Central memory CD8-positive, alpha-beta T cell (primary cell): ENCODE measurements at regions not wholly inside any gene's neighbourhood (a gene's known extent, or its start where the extent isn't known, plus 50 kb on each side); places are given as distances from the start of the nearest gene placed in this dataset.

Experiments
- ATAC-seq: fragments of 150-1000 bp; cut with Tn5 transposase; replicated peaks from 2 replicates; pipeline ENCODE4 v1.10.0; 2022; ENCODE audit warnings: mild to moderate bottlenecking, moderate FRiP score, moderate number of reproducible peaks; ENCODE audit not compliant: poor library complexity, severe bottlenecking; ENCODE audit errors: extremely low read depth
- DNase-seq, 2 donors: peaks; one replicate each; pipeline ENCODE4 v3.0.0; 2021; ENCODE audit warnings: low spot score in 2 of 2
- H3K27ac Mint-ChIP-seq: one replicate; pipeline ENCODE4 v1.8.0; 2022; ENCODE audit warnings: low read depth, mild to moderate bottlenecking, moderate library complexity, mixed read lengths
- H3K27me3 Mint-ChIP-seq: one replicate; pipeline ENCODE4 v1.8.0; 2022; ENCODE audit warnings: mixed read lengths
- H3K36me3 Mint-ChIP-seq: one replicate; pipeline ENCODE4 v1.8.0; 2022; ENCODE audit warnings: mild to moderate bottlenecking, moderate library complexity, mixed read lengths; ENCODE audit not compliant: insufficient read depth
- H3K4me1 Mint-ChIP-seq: one replicate; pipeline ENCODE4 v1.8.0; 2022; ENCODE audit warnings: mixed read lengths
- H3K4me3 Mint-ChIP-seq: one replicate; pipeline ENCODE4 v1.8.0; 2022; ENCODE audit warnings: mild to moderate bottlenecking, moderate library complexity, mixed read lengths
- H3K9me3 Mint-ChIP-seq: one replicate; pipeline ENCODE4 v1.8.0; 2022; ENCODE audit warnings: mixed read lengths

- no peaks in the 10 kb centered on the region for H3K4me1 Mint-ChIP-seq
- DNase-seq (no peak), ATAC-seq (no peak)
- H3K36me3 Mint-ChIP-seq: no peaks in the 10 kb centered on the region
- H3K27me3 Mint-ChIP-seq: no peaks in the 10 kb centered on the region
- no peak overlapping the region for H3K27ac Mint-ChIP-seq
- H3K4me3 Mint-ChIP-seq: no peak overlapping the region
- H3K9me3 Mint-ChIP-seq: peaks cover 4% of the 10 kb centered on the region
These were observed 477.1 kb upstream of the TCF4 start for GRCh38 chr18:56065086-56065485.

- Mint-ChIP-seq H3K27ac (no peak overlapping the region), H3K4me1 (no peaks in the 10 kb centered on the region), H3K4me3 (no peak overlapping the region), H3K9me3 (peaks cover 4% of the 10 kb centered on the region), H3K27me3 (no peaks in the 10 kb centered on the region), H3K36me3 (no peaks in the 10 kb centered on the region)
- DNase-seq: no peak
- no peak for ATAC-seq
These were observed 474.9 kb upstream of the TCF4 start for GRCh38 chr18:56062931-56063330.

GRCh38 chr18:56060967-56061541, 473.1 kb upstream of the TCF4 start:
- peaks cover 4% of the 10 kb centered on the region for H3K9me3 Mint-ChIP-seq
- DNase-seq: no peak
- H3K36me3 Mint-ChIP-seq: no peaks in the 10 kb centered on the region
- H3K27ac Mint-ChIP-seq: no peak overlapping the region
- H3K4me3 Mint-ChIP-seq: no peak overlapping the region
- H3K27me3 Mint-ChIP-seq: no peaks in the 10 kb centered on the region
- ATAC-seq: no peak
- no peaks in the 10 kb centered on the region for H3K4me1 Mint-ChIP-seq

GRCh38 chr18:56052202-56052601, 464.2 kb upstream of the TCF4 start:
- Mint-ChIP-seq H3K4me3 (no peak overlapping the region), H3K9me3 (peaks cover 19% of the 10 kb centered on the region), H3K4me1 (no peaks in the 10 kb centered on the region), H3K27me3 (no peaks in the 10 kb centered on the region), H3K27ac (no peak overlapping the region), H3K36me3 (no peaks in the 10 kb centered on the region)
- ATAC-seq: no peak
- DNase-seq: no peak

- H3K27ac Mint-ChIP-seq: no peak overlapping the region
- ATAC-seq (no peak), DNase-seq (no peak)
- H3K4me3 Mint-ChIP-seq: no peak overlapping the region
- H3K9me3 Mint-ChIP-seq: peaks cover 36% of the 10 kb centered on the region
- H3K27me3 Mint-ChIP-seq: no peaks in the 10 kb centered on the region
- no peaks in the 10 kb centered on the region for H3K4me1 Mint-ChIP-seq
- H3K36me3 Mint-ChIP-seq: peaks cover 2% of the 10 kb centered on the region
These were observed 456.2 kb upstream of the TCF4 start for GRCh38 chr18:56044239-56044638.

GRCh38 chr18:56043641-56044061, 455.7 kb upstream of the TCF4 start:
- no peak overlapping the region for H3K27ac Mint-ChIP-seq
- H3K27me3 Mint-ChIP-seq: no peaks in the 10 kb centered on the region
- H3K36me3 Mint-ChIP-seq: peaks cover 2% of the 10 kb centered on the region
- H3K9me3 Mint-ChIP-seq: peaks cover 36% of the 10 kb centered on the region
- H3K4me1 Mint-ChIP-seq: no peaks in the 10 kb centered on the region
- DNase-seq: no peak
- H3K4me3 Mint-ChIP-seq: no peak overlapping the region
- ATAC-seq: no peak

- Mint-ChIP-seq H3K4me3 (no peak overlapping the region), H3K27me3 (no peaks in the 10 kb centered on the region), H3K4me1 (no peaks in the 10 kb centered on the region), H3K27ac (no peak overlapping the region), H3K9me3 (peaks cover 30% of the 10 kb centered on the region), H3K36me3 (peaks cover 2% of the 10 kb centered on the region)
- ATAC-seq (no peak), DNase-seq (no peak)
These were observed 455.0 kb upstream of the TCF4 start for GRCh38 chr18:56042915-56043536.

GRCh38 chr18:56038171-56039030, 450.4 kb upstream of the TCF4 start:
- no peaks in the 10 kb centered on the region for H3K27me3 Mint-ChIP-seq
- H3K36me3 Mint-ChIP-seq: no peaks in the 10 kb centered on the region
- H3K4me3 Mint-ChIP-seq: no peak overlapping the region
- no peak overlapping the region for H3K27ac Mint-ChIP-seq
- H3K9me3 Mint-ChIP-seq: peaks cover 15% of the 10 kb centered on the region
- no peaks in the 10 kb centered on the region for H3K4me1 Mint-ChIP-seq
- DNase-seq (no peak), ATAC-seq (no peak)

GRCh38 chr18:56036741-56037140, 448.7 kb upstream of the TCF4 start:
- Mint-ChIP-seq H3K27me3 (no peaks in the 10 kb centered on the region), H3K4me1 (no peaks in the 10 kb centered on the region), H3K36me3 (no peaks in the 10 kb centered on the region), H3K27ac (no peak overlapping the region), H3K4me3 (no peak overlapping the region), H3K9me3 (peaks cover 15% of the 10 kb centered on the region)
- DNase-seq (no peak), ATAC-seq (no peak)

- H3K9me3 Mint-ChIP-seq: peaks cover 15% of the 10 kb centered on the region
- H3K27ac Mint-ChIP-seq: no peak overlapping the region
- ATAC-seq: no peak
- DNase-seq: no peak
- H3K36me3 Mint-ChIP-seq: no peaks in the 10 kb centered on the region
- H3K27me3 Mint-ChIP-seq: no peaks in the 10 kb centered on the region
- no peaks in the 10 kb centered on the region for H3K4me1 Mint-ChIP-seq
- no peak overlapping the region for H3K4me3 Mint-ChIP-seq
These were observed 447.6 kb upstream of the TCF4 start for GRCh38 chr18:56035546-56035945.

- Mint-ChIP-seq H3K4me3 (no peak overlapping the region), H3K9me3 (peaks cover 17% of the 10 kb centered on the region), H3K36me3 (no peaks in the 10 kb centered on the region), H3K4me1 (no peaks in the 10 kb centered on the region), H3K27me3 (no peaks in the 10 kb centered on the region), H3K27ac (no peak overlapping the region)
- DNase-seq (no peak), ATAC-seq (no peak)
These were observed 447.0 kb upstream of the TCF4 start for GRCh38 chr18:56034949-56035348.

GRCh38 chr18:56030060-56030459, 442.1 kb upstream of the TCF4 start:
- Mint-ChIP-seq H3K4me3 (no peak overlapping the region), H3K36me3 (no peaks in the 10 kb centered on the region), H3K4me1 (no peaks in the 10 kb centered on the region), H3K27me3 (no peaks in the 10 kb centered on the region), H3K27ac (no peak overlapping the region), H3K9me3 (peaks cover 5% of the 10 kb centered on the region)
- ATAC-seq (no peak), DNase-seq (no peak)

GRCh38 chr18:56028514-56028913, 440.5 kb upstream of the TCF4 start:
- H3K9me3 Mint-ChIP-seq: peaks cover 5% of the 10 kb centered on the region
- H3K27me3 Mint-ChIP-seq: no peaks in the 10 kb centered on the region
- no peaks in the 10 kb centered on the region for H3K36me3 Mint-ChIP-seq
- DNase-seq: no peak
- no peak overlapping the region for H3K27ac Mint-ChIP-seq
- no peaks in the 10 kb centered on the region for H3K4me1 Mint-ChIP-seq
- no peak for ATAC-seq
- no peak overlapping the region for H3K4me3 Mint-ChIP-seq
